Activated CD8-positive, alpha-beta T cell treated with anti-CD3 and anti-CD28 coated beads for 36 hours (primary cell): ENCODE measurements at regions not wholly inside any gene's neighbourhood (a gene's known extent, or its start where the extent isn't known, plus 50 kb on each side); places are given as distances from the start of the nearest gene placed in this dataset.

ENCODE experiments used
- ATAC-seq: fragments of 200-7000 bp; cut with Tn5 transposase; one replicate; pipeline ENCODE4 v1.10.0; 2021; ENCODE audit warnings: mild to moderate bottlenecking, moderate library complexity
- CTCF ChIA-PET: fragments of 350-600 bp; sonication (Branson Sonifier 250); formaldehyde crosslinking; loops from one replicate; lab custom pipeline; 2021; ENCODE audit warnings: antibody characterized with exemption; lab: Charles Lee
- POLR2A ChIA-PET: fragments of 350-600 bp; sonication (Branson Sonifier 250); formaldehyde crosslinking; loops from one replicate; lab custom pipeline; 2021; ENCODE audit warnings: antibody characterized with exemption; lab: Charles Lee
- DNase-seq: peaks from one replicate; pipeline ENCODE4 v3.0.0-alpha.2; 2020
- H3K27ac Mint-ChIP-seq: one replicate; pipeline ENCODE4 v1.8.0; 2021; ENCODE audit warnings: mild to moderate bottlenecking, mixed read lengths
- H3K27me3 Mint-ChIP-seq: one replicate; pipeline ENCODE4 v1.8.0; 2021; ENCODE audit warnings: mixed read lengths
- H3K36me3 Mint-ChIP-seq: one replicate; pipeline ENCODE4 v1.8.0; 2021; ENCODE audit warnings: low read depth, mixed read lengths
- H3K4me1 Mint-ChIP-seq: one replicate; pipeline ENCODE4 v1.8.0; 2021; ENCODE audit warnings: low read depth, mixed read lengths
- H3K4me3 Mint-ChIP-seq: one replicate; pipeline ENCODE4 v1.8.0; 2021; ENCODE audit warnings: mild to moderate bottlenecking, moderate library complexity, mixed read lengths
- H3K9me3 Mint-ChIP-seq: one replicate; pipeline ENCODE4 v1.8.0; 2021; ENCODE audit warnings: mixed read lengths
- intact Hi-C: fragments of 100-400 bp; cut with micrococcal nuclease; formaldehyde crosslinking; loops from one replicate; pipeline ENCODE4 v1.10.0; 2022
- TF ChIP-seq, protein P1 (sequence below): fragments of 200-600 bp; IDR thresholded peaks from one replicate; pipeline ENCODE4 v1.8.0; 2022; ENCODE audit warnings: antibody characterized with exemption, mild to moderate bottlenecking

DNA sequence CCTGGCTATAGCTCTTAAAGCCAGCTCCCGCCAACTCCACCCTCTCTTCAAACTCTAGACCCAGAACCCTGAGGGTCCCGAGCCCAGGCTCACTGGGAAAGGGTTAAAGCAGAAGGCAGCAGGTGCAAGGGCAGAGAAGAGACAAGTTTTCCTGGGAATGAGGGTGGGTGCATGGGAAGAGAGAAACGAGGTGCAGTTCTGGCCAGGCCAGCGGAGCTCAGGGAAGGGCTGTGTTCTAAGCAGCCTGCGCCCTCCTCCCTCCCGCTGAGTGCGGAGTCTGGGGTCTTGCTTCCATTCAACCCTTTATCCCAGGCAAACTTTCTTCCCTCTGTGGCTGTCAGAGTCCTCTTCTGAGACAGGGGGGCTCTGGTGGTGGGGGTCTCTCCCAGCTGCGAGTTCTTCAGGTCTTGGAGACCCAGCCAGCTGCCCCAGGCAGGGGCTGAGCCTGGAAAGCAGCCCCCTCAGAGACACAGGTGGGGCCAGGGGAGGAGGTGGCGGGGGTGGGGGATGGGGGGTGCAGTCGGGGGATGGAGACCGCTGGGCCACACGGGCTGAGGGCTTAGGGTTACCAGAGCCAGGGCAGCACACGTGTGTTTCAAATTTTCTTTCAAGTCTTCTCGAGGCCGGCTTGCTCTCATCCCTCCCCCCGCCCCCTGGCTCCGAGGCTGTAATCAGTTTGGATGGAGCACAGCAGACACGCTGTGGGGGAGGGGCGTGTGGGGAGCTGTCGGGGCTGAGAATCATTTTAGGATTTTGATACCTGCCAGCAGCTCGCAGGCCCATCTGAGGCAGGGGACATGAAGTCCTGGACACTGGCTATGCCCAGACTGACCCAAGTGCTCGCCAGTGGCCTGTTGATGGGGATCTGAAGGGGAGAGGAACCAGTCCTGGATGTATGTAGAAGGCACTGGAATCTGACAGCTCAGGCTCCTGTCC lies 169.6 kb upstream of the SMIM23 start:
- Mint-ChIP-seq H3K27me3 (peaks cover 2% of the 10 kb centered on the region), H3K4me1 (no peaks in the 10 kb centered on the region), H3K9me3 (no peaks in the 10 kb centered on the region), H3K4me3 (no peak overlapping the region), H3K27ac (no peak overlapping the region), H3K36me3 (no peaks in the 10 kb centered on the region)
- ChIA-PET POLR2A (no interaction called here), CTCF (interaction anchor here (2.0 kb wide), 1 partner anchor 9 kb away, joined by 6 read pairs; no protein-coding TSS in a partner anchor)
- TF ChIP-seq, protein P1, sequence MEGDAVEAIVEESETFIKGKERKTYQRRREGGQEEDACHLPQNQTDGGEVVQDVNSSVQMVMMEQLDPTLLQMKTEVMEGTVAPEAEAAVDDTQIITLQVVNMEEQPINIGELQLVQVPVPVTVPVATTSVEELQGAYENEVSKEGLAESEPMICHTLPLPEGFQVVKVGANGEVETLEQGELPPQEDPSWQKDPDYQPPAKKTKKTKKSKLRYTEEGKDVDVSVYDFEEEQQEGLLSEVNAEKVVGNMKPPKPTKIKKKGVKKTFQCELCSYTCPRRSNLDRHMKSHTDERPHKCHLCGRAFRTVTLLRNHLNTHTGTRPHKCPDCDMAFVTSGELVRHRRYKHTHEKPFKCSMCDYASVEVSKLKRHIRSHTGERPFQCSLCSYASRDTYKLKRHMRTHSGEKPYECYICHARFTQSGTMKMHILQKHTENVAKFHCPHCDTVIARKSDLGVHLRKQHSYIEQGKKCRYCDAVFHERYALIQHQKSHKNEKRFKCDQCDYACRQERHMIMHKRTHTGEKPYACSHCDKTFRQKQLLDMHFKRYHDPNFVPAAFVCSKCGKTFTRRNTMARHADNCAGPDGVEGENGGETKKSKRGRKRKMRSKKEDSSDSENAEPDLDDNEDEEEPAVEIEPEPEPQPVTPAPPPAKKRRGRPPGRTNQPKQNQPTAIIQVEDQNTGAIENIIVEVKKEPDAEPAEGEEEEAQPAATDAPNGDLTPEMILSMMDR, result no peak
- no peak for ATAC-seq
- intact Hi-C loops, result no loop called here
- no peak for DNase-seq

DNA sequence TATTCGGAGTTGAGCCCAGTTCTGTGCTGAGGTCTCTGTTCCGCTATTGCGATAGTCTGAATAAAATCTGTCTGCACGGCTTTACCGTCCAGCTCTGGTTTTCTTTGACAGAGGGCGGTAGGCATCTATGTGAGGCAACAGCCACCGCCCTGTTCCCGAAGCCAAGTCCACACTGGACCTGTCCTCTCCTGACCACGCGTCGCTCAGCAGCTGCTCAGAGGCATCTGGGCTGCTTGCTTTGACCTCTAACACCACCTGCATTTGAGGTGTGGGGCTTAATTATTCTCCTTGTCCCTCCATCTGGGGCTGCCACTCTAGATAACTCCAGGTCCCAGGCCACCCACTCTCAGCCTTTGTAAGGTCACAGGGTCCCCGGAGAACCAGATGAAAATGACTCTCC lies 168.4 kb upstream of the SMIM23 start:
- no peak for ATAC-seq
- peaks cover 2% of the 10 kb centered on the region for H3K27me3 Mint-ChIP-seq
- CTCF ChIA-PET, result interaction anchor here (1.2 kb wide), 1 partner anchor 11 kb away, joined by 3 read pairs; no protein-coding TSS in a partner anchor

DNA sequence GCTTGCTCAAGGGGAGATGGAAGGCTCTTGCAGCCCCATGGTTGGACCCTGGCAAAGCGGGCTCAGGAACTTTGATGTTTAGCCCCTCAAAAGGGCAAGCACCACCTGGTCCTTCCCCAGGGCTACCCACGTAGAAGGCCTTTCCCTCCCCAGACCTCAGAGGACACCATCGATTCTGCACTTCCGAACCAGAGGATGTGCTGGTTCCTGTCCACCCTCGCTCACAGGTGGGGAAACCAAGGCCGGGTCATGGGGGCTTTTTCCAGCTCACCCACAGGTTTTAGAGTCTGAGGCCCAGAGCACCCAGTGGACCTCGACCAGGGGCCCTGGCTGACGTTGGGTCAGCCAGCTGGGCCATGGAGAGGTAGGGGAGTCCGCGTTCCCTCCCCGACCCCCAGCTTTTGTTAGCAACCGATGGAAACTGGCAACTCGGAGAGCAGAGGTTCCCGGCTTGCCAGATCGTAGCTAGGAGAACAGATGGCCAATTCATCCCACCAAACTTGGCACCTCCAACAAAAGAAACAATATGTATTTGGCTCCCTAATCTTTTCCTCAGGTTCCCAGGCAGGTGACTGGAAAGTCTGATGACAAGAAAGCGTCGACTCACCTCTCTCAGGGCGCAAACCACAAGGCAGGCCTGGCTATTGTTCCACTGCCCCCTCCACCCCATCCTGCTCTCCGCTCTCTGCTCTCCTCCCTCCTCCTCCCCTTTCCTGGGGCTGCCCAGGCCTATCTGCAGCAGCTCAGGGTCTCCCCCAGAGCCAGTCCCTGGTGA lies 167.6 kb upstream of the SMIM23 start:
- POLR2A ChIA-PET, result interaction anchor here (0.5 kb wide), 1 partner anchor 389 kb away, joined by 3 read pairs; no protein-coding TSS in a partner anchor
- intact Hi-C loops, result no loop called here
- TF ChIP-seq, protein P1, result no peak
- H3K27ac Mint-ChIP-seq, result no peak overlapping the region
- no peaks in the 10 kb centered on the region for H3K36me3 Mint-ChIP-seq
- no peak overlapping the region for H3K4me3 Mint-ChIP-seq
- peaks cover 2% of the 10 kb centered on the region for H3K27me3 Mint-ChIP-seq
- H3K9me3 Mint-ChIP-seq, result no peaks in the 10 kb centered on the region
- CTCF ChIA-PET, result interaction anchor here (1.2 kb wide), 1 partner anchor 12 kb away, joined by 3 read pairs; no protein-coding TSS in a partner anchor
- ATAC-seq, result no peak
- no peak for DNase-seq
- no peaks in the 10 kb centered on the region for H3K4me1 Mint-ChIP-seq

More for the DNA sequence above, 168.4 kb upstream of the SMIM23 start:
- no peak overlapping the region for H3K4me3 Mint-ChIP-seq
- intact Hi-C loops, result no loop called here
- POLR2A ChIA-PET, result no interaction called here
- H3K36me3 Mint-ChIP-seq, result no peaks in the 10 kb centered on the region
- no peaks in the 10 kb centered on the region for H3K4me1 Mint-ChIP-seq
- no peaks in the 10 kb centered on the region for H3K9me3 Mint-ChIP-seq
- TF ChIP-seq, protein P1, result no peak
- no peak for DNase-seq
- no peak overlapping the region for H3K27ac Mint-ChIP-seq

DNA sequence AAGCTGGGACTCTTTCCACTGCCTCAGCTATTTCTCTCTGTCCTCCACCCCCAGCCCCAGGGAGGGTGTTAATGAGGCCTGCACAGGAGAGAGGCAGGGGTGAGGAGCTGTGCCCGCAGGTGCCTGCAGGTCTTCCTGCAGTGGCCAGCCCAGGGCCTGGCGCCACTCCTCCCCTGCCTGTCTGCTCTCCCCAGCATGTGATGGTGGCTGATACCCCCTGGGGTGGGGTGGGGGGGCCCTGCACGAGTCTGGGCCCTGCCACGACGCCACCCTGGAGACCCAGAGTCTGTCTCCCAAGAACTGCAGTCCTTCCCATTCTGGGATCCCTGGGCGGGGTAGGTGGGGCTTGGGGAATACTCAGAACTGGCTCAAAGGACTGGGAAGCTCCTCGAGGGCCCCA lies 166.4 kb upstream of the SMIM23 start:
- no peak overlapping the region for H3K27ac Mint-ChIP-seq
- CTCF ChIA-PET, result no interaction called here
- POLR2A ChIA-PET, result interaction anchor here (0.6 kb wide), 1 partner anchor 211 kb away, joined by 3 read pairs; no protein-coding TSS in a partner anchor
- no peak for DNase-seq
- H3K4me3 Mint-ChIP-seq, result no peak overlapping the region
- H3K36me3 Mint-ChIP-seq, result no peaks in the 10 kb centered on the region
- intact Hi-C loops, result no loop called here
- TF ChIP-seq, protein P1, result no peak
- H3K27me3 Mint-ChIP-seq, result peaks cover 2% of the 10 kb centered on the region
- no peak for ATAC-seq
- no peaks in the 10 kb centered on the region for H3K4me1 Mint-ChIP-seq
- no peaks in the 10 kb centered on the region for H3K9me3 Mint-ChIP-seq
